T-helper 2 cell treated with Interferon-gamma antibody and Interleukin-4, amounts not matched to agents 5 μg/mL and 100 μg/mL, for 36 hours (primary cell): ENCODE measurements at regions not wholly inside any gene's neighbourhood (a gene's known extent, or its start where the extent isn't known, plus 50 kb on each side); places are given as distances from the start of the nearest gene placed in this dataset.

Experiments
- DNase-seq: peaks from one replicate; pipeline ENCODE4 v3.0.0; 2021; ENCODE audit warnings: low spot score
- H3K27ac Mint-ChIP-seq: one replicate; pipeline ENCODE4 v1.8.0; 2021; ENCODE audit warnings: mild to moderate bottlenecking, mixed read lengths
- H3K27me3 Mint-ChIP-seq: one replicate; pipeline ENCODE4 v1.8.0; 2021; ENCODE audit warnings: low read depth, mixed read lengths
- H3K36me3 Mint-ChIP-seq: one replicate; pipeline ENCODE4 v1.8.0; 2021; ENCODE audit warnings: low read depth, mixed read lengths
- H3K4me1 Mint-ChIP-seq: one replicate; pipeline ENCODE4 v1.8.0; 2021; ENCODE audit warnings: low read depth, mixed read lengths
- H3K4me3 Mint-ChIP-seq: one replicate; pipeline ENCODE4 v1.8.0; 2022; ENCODE audit warnings: mild to moderate bottlenecking, moderate library complexity, mixed read lengths
- H3K9me3 Mint-ChIP-seq: one replicate; pipeline ENCODE4 v1.8.0; 2021; ENCODE audit warnings: mixed read lengths

- H3K4me3 Mint-ChIP-seq: no peak overlapping the region
- H3K36me3 Mint-ChIP-seq: no peaks in the 10 kb centered on the region
- H3K27me3 Mint-ChIP-seq: peaks cover 47% of the 10 kb centered on the region
- no peaks in the 10 kb centered on the region for H3K9me3 Mint-ChIP-seq
- peaks cover 11% of the 10 kb centered on the region for H3K4me1 Mint-ChIP-seq
- DNase-seq: no peak
- H3K27ac Mint-ChIP-seq: no peak overlapping the region
These were observed 61.6 kb upstream of the LAPTM5 start for GRCh38 chr1:30819244-30819571.

DNA sequence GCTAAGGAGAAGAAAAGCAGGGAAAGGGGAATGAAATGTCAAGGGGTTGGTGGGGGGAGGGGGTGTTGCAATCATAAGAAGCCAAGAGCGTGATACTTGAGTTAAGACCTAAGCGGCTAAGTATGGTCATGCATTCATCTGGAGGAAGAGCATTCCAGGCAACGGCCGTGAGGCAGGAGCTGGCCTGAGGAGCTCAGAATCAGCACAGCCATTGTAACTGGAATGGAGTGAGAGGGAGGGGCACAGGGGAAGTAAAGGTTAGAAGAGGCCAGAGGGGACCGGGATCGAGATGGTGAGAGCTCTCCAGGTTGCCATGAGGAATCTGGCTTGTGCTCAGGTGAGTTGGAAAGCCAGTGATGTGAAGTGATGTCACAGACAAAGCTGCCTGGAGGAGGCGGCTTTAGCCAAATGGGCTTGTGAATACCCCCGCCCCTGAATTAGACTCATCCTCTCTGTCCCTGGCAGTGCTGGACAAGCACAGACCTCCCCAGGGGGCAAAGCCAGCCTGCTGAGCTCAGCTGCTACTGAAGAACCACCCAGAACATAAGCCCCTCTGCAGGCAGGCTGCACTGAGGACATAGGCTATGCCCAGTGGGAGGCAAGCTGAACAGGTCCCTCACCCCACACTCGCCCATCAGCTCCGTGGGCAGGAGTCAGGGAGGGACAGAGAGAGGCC, 61.1 kb upstream of the LAPTM5 start:
- H3K27me3 Mint-ChIP-seq: peaks cover 42% of the 10 kb centered on the region
- no peak for DNase-seq
- H3K27ac Mint-ChIP-seq: no peak overlapping the region
- H3K9me3 Mint-ChIP-seq: no peaks in the 10 kb centered on the region
- no peaks in the 10 kb centered on the region for H3K36me3 Mint-ChIP-seq
- H3K4me1 Mint-ChIP-seq: peaks cover 6% of the 10 kb centered on the region
- H3K4me3 Mint-ChIP-seq: no peak overlapping the region

DNA sequence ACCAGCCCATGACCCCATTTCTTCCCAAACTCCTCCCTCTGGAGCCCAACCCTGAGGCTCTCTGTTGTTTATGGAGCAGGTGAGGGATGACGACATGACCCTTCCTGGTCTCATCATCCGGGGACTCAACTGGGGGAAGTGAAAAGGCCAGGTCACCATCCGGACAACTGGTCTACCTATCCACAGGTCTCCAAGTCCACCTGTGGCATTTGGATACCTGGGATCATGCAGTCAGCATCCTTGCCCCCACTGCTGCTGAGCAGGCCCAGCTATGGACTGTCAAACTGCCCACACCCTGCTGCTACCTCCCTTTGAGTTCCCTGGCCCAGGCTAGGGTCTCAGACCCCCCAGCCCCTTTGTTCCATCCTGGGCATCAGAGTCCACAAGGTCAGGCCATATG, 60.0 kb upstream of the LAPTM5 start:
- Mint-ChIP-seq H3K4me3 (no peak overlapping the region), H3K27me3 (peaks cover 39% of the 10 kb centered on the region), H3K9me3 (no peaks in the 10 kb centered on the region), H3K27ac (no peak overlapping the region), H3K36me3 (no peaks in the 10 kb centered on the region), H3K4me1 (no peaks in the 10 kb centered on the region)
- DNase-seq: no peak

- Mint-ChIP-seq H3K9me3 (no peaks in the 10 kb centered on the region), H3K27ac (no peak overlapping the region), H3K27me3 (peaks cover 38% of the 10 kb centered on the region), H3K4me3 (no peak overlapping the region), H3K36me3 (no peaks in the 10 kb centered on the region), H3K4me1 (no peaks in the 10 kb centered on the region)
- no peak for DNase-seq
These were observed 59.5 kb upstream of the LAPTM5 start for GRCh38 chr1:30817077-30817438.

DNA sequence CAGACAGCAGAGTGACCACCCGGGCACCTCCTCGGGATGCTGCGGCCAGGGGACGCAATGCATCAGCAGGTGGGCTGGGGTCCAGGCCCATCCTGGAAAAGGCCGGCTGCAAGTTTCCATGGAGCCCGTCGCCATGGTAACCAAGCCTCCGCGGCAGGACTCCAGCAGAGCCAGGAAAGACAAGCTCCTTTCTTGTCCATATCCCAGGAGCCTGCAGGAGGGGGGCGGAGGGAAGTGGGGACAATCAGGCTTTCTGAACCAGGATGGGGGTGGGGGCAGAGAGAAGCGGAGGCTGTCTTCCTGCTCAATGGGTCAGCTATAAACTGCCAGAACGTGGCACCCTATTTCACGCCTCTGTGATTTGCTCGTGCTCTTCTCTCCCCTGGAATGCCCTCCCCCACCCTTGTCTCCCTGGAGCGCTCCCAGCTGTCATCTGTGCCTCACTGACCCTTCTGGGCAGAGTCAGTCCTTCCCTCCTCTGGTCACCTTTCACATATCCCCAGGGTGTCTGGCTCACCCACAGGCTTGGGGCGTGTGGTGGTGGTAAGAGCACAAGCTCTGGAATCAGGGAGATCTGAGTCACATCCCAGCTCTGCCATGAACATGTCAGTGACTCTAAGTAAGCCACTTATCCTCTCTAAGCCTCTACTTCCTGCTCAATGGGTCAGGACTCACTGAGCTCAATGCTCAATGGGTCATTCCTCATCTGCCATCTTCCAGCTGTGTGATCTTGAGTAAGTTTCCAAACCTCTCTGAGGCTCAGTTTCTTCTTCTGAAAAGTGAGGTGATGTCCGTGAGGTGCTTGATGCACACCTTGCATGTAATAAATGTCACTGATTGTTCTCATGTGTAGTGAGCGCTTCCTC, 58.9 kb upstream of the LAPTM5 start:
- Mint-ChIP-seq H3K4me3 (no peak overlapping the region), H3K27me3 (peaks cover 39% of the 10 kb centered on the region), H3K36me3 (no peaks in the 10 kb centered on the region), H3K27ac (no peak overlapping the region), H3K4me1 (no peaks in the 10 kb centered on the region), H3K9me3 (no peaks in the 10 kb centered on the region)
- DNase-seq: no peak

GRCh38 chr1:30815556-30815955, 58.0 kb upstream of the LAPTM5 start:
- no peak overlapping the region for H3K4me3 Mint-ChIP-seq
- no peaks in the 10 kb centered on the region for H3K9me3 Mint-ChIP-seq
- H3K4me1 Mint-ChIP-seq: no peaks in the 10 kb centered on the region
- no peak overlapping the region for H3K27ac Mint-ChIP-seq
- H3K36me3 Mint-ChIP-seq: no peaks in the 10 kb centered on the region
- DNase-seq: no peak
- peaks cover 44% of the 10 kb centered on the region for H3K27me3 Mint-ChIP-seq

GRCh38 chr1:30814292-30814691, 56.7 kb upstream of the LAPTM5 start:
- Mint-ChIP-seq H3K9me3 (no peaks in the 10 kb centered on the region), H3K27ac (no peak overlapping the region), H3K4me1 (no peaks in the 10 kb centered on the region), H3K27me3 (peaks cover 47% of the 10 kb centered on the region), H3K4me3 (no peak overlapping the region), H3K36me3 (no peaks in the 10 kb centered on the region)
- no peak for DNase-seq

- peaks cover 50% of the 10 kb centered on the region for H3K27me3 Mint-ChIP-seq
- DNase-seq: no peak
- no peak overlapping the region for H3K27ac Mint-ChIP-seq
- no peaks in the 10 kb centered on the region for H3K4me1 Mint-ChIP-seq
- no peaks in the 10 kb centered on the region for H3K36me3 Mint-ChIP-seq
- no peak overlapping the region for H3K4me3 Mint-ChIP-seq
- no peaks in the 10 kb centered on the region for H3K9me3 Mint-ChIP-seq
These were observed 54.5 kb upstream of the LAPTM5 start for GRCh38 chr1:30812076-30812475.

- Mint-ChIP-seq H3K27ac (no peak overlapping the region), H3K27me3 (peaks cover 51% of the 10 kb centered on the region), H3K4me3 (no peak overlapping the region), H3K4me1 (no peaks in the 10 kb centered on the region), H3K36me3 (no peaks in the 10 kb centered on the region), H3K9me3 (no peaks in the 10 kb centered on the region)
- no peak for DNase-seq
These were observed 53.6 kb upstream of the LAPTM5 start for GRCh38 chr1:30811187-30811586.

- H3K4me3 Mint-ChIP-seq: no peak overlapping the region
- peaks cover 57% of the 10 kb centered on the region for H3K27me3 Mint-ChIP-seq
- H3K9me3 Mint-ChIP-seq: no peaks in the 10 kb centered on the region
- no peaks in the 10 kb centered on the region for H3K4me1 Mint-ChIP-seq
- no peak for DNase-seq
- H3K27ac Mint-ChIP-seq: no peak overlapping the region
- H3K36me3 Mint-ChIP-seq: no peaks in the 10 kb centered on the region
These were observed 53.0 kb upstream of the LAPTM5 start for GRCh38 chr1:30810416-30811080.

DNA sequence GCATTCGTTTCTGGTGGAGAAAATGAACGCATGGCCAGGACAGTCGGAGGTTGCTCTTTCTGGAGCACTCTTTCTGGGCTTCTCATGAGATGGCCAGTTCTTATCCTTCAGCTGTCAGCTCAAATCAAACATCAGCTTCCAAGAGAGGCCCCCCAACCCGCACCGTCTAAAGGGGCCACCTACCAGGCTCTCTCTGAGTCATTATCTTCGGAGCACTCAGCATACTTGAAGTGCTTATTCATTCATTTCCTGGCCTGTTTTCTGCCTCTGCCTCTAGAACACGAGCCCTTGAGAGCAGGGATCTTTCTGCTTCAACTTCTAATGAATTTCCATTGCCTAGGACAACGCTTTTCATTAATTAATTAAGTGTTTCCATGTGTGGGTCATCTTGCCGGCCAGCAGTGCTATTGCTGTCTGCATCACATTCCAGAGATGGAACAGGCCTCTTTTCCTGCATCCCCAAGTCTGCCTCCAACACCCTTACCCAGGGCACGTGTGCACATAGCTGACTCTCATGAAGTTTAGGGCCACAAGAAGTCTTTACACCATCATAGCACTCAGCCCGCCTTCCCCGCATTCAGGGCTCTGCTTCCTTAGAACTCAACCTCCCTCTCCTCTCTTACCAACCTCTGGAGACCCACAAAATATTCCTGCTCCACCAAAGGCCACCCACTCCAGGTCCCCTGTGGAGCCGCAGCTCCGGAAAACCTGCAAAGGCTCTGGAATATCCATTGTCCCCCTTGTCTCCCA, 52.1 kb upstream of the LAPTM5 start:
- Mint-ChIP-seq H3K9me3 (no peaks in the 10 kb centered on the region), H3K27me3 (peaks cover 64% of the 10 kb centered on the region)

GRCh38 chr1:30808067-30808662, 50.6 kb upstream of the LAPTM5 start:
- no peaks in the 10 kb centered on the region for H3K9me3 Mint-ChIP-seq
- no peak overlapping the region for H3K27ac Mint-ChIP-seq
- peaks cover 74% of the 10 kb centered on the region for H3K27me3 Mint-ChIP-seq
- no peak overlapping the region for H3K4me3 Mint-ChIP-seq
- DNase-seq: no peak
- H3K36me3 Mint-ChIP-seq: no peaks in the 10 kb centered on the region
- H3K4me1 Mint-ChIP-seq: no peaks in the 10 kb centered on the region

More for the DNA sequence above, 52.1 kb upstream of the LAPTM5 start:
- no peak for DNase-seq
- H3K4me1 Mint-ChIP-seq: no peaks in the 10 kb centered on the region
- no peaks in the 10 kb centered on the region for H3K36me3 Mint-ChIP-seq
- H3K27ac Mint-ChIP-seq: no peak overlapping the region
- H3K4me3 Mint-ChIP-seq: no peak overlapping the region

DNA sequence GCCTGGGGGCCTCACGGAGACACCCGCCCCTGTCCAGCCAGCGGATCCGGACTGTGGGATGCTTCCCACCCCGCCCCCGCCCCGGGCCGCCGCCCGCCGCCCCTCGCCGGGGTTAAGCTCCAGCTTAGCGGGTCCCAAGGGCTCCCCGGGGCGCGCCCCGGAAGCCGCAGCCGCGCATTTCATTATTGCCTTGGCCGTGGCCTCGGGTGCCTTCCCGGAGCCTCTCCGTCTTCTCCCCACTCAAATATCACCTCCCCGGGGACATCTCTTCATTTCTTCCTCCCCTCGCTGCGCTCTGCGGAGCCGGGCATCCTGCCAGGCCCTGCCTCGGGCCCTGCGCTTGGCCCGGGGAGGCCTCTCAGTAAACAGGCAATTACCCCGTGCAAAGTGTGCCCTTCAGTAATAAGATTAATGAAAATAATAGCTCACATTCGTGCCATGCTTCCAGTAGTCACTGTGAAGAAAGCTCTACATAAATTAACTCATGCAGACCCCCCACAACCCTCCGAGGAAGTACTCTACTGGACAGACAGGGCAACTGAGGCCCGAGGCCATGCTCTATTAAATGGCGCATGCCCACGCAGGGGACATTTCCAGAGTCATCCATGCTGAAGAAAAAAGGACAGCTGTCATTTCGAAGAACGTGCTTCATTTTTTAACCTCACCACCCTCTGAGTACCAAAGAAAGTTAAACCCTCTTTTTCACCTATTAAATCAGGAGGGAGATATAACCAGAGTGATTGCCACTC, 49.9 kb upstream of the LAPTM5 start:
- peaks cover 71% of the 10 kb centered on the region for H3K27me3 Mint-ChIP-seq
- H3K4me3 Mint-ChIP-seq: no peak overlapping the region
- DNase-seq: no peak
- H3K27ac Mint-ChIP-seq: no peak overlapping the region
- no peaks in the 10 kb centered on the region for H3K36me3 Mint-ChIP-seq
- no peaks in the 10 kb centered on the region for H3K9me3 Mint-ChIP-seq
- H3K4me1 Mint-ChIP-seq: no peaks in the 10 kb centered on the region
